H1 (cell line): ENCODE measurements at regions not wholly inside any gene's neighbourhood (a gene's known extent, or its start where the extent isn't known, plus 50 kb on each side); places are given as distances from the start of the nearest gene placed in this dataset.

Experiments
- CTCF ChIA-PET: fragments of 300-600 bp; sonication (Branson Sonifier 250); formaldehyde crosslinking; loops from one replicate; lab custom pipeline; 2021; ENCODE audit not compliant: partially characterized antibody; lab: Charles Lee
- POLR2A ChIA-PET: fragments of 300-600 bp; sonication (Branson Sonifier 250); formaldehyde crosslinking; loops from one replicate; lab custom pipeline; 2021; ENCODE audit warnings: inconsistent platforms; ENCODE audit not compliant: partially characterized antibody; lab: Charles Lee
- DNase-seq, 2 experiments: peaks; one replicate each; pipeline versions ENCODE4 v3.0.0 to v3.0.0-alpha.2; 2010 to 2022; ENCODE audit warnings: low spot score in 2 of 2, low read depth in 1 of 2, mixed read lengths in 1 of 2
- FAIRE-seq: peaks from 2 replicates; lab custom pipeline; 2011; peaks lifted over from hg19 to GRCh38; lab: Jason Lieb, UNC
- H2AFZ ChIP-seq: 2 replicates; pipeline ENCODE4 v1.8.1; 2012; ENCODE audit warnings: low read length, inconsistent platforms
- H2AK5ac ChIP-seq: 2 replicates; pipeline ENCODE4 v1.6.1; 2013; ENCODE audit warnings: low read depth, low read length
- H2BK120ac ChIP-seq: replicated peaks from 2 replicates; pipeline ENCODE3; 2013; ENCODE audit warnings: low read depth, low read length, inconsistent platforms
- H2BK12ac ChIP-seq: 2 replicates; pipeline ENCODE4 v1.6.1; 2013; ENCODE audit warnings: low read depth, low read length
- H2BK15ac ChIP-seq: 2 replicates; pipeline ENCODE4 v1.6.1; 2013; ENCODE audit warnings: low read length
- H2BK20ac ChIP-seq: 2 replicates; pipeline ENCODE4 v1.6.1; 2013; ENCODE audit warnings: low read length
- H2BK5ac ChIP-seq: 2 replicates; pipeline ENCODE4 v1.6.1; 2013; ENCODE audit warnings: low read depth, low read length
- H3K14ac ChIP-seq: 2 replicates; pipeline ENCODE4 v1.6.1; 2013; ENCODE audit warnings: inconsistent platforms; ENCODE audit not compliant: insufficient read length
- H3K18ac ChIP-seq: 2 replicates; pipeline ENCODE4 v1.6.1; 2013; ENCODE audit warnings: low read length; ENCODE audit errors: extremely low read depth
- H3K23ac ChIP-seq: 2 replicates; pipeline ENCODE4 v1.6.1; 2013; ENCODE audit warnings: inconsistent platforms; ENCODE audit not compliant: insufficient read length
- H3K23me2 ChIP-seq: 2 replicates; pipeline ENCODE4 v1.6.1; 2013; ENCODE audit warnings: low read depth, low read length
- H3K27ac ChIP-seq: 2 replicates; pipeline ENCODE4 v1.6.1; 2011; ENCODE audit warnings: low read depth, low read length, inconsistent platforms
- H3K27me3 ChIP-seq, 4 experiments: replicated peaks in 1 of 4; 1 replicate in 1 of 4; 2 replicates in 3 of 4; pipeline versions ENCODE4 v1.6.1 to v1.8.1; 2011 to 2013; ENCODE audit warnings: low read length in 3 of 4, mild to moderate bottlenecking in 3 of 4, inconsistent platforms in 2 of 4, mixed read lengths in 2 of 4, moderate library complexity in 1 of 4; ENCODE audit not compliant: control insufficient read depth in 3 of 4, insufficient read depth in 3 of 4; ENCODE audit errors: extremely low read depth in 1 of 4
- H3K36me3 ChIP-seq, 4 experiments: 2 replicates each; pipeline versions ENCODE4 v1.6.1 to v1.8.1; 2011 to 2013; ENCODE audit warnings: mild to moderate bottlenecking in 4 of 4, low read length in 3 of 4, moderate library complexity in 2 of 4, control low read depth in 1 of 4, inconsistent platforms in 1 of 4; ENCODE audit not compliant: insufficient read depth in 4 of 4, control insufficient read depth in 2 of 4
- H3K4ac ChIP-seq: replicated peaks from 2 replicates; pipeline ENCODE3; 2013; ENCODE audit warnings: low read length, low read depth, mixed read lengths, inconsistent platforms; ENCODE audit not compliant: insufficient read length
- H3K4me1 ChIP-seq, 4 experiments: replicated peaks in 1 of 4; 1 replicate in 1 of 4; 2 replicates in 3 of 4; pipeline versions ENCODE4 v1.6.1 to v1.8.1; 2011 to 2013; ENCODE audit warnings: low read length in 3 of 4, inconsistent platforms in 2 of 4, mixed read lengths in 1 of 4; ENCODE audit not compliant: insufficient read depth in 4 of 4, control insufficient read depth in 3 of 4
- H3K4me2 ChIP-seq, 2 experiments: 2 replicates each; pipeline versions ENCODE4 v1.6.1 to v1.8.1; 2011 to 2013; ENCODE audit warnings: low read depth in 2 of 2, low read length in 2 of 2, control low read depth in 1 of 2, inconsistent platforms in 1 of 2, mild to moderate bottlenecking in 1 of 2; ENCODE audit not compliant: insufficient read depth in 1 of 2
- H3K4me3 ChIP-seq, 4 experiments: fragments of 200-600, 300-600 bp in 1 of 4; sonication (generic), shearing (Covaris generic), sonication (Bioruptor Twin) in 1 of 4; 2 replicates each; pipeline versions ENCODE4 v1.5.1 to v1.8.1; 2011 to 2016; ENCODE audit warnings: low read length in 4 of 4, low read depth in 3 of 4, control low read depth in 2 of 4, inconsistent platforms in 2 of 4, mild to moderate bottlenecking in 2 of 4, mixed read lengths in 1 of 4, moderate library complexity in 1 of 4; ENCODE audit not compliant: insufficient read depth in 2 of 4; ENCODE audit errors: extremely low read depth in 1 of 4
- H3K56ac ChIP-seq: replicated peaks from 2 replicates; pipeline ENCODE3; 2013; ENCODE audit warnings: low read depth, mild to moderate bottlenecking, mixed read lengths, low read length, inconsistent platforms; ENCODE audit not compliant: insufficient read length
- H3K79me1 ChIP-seq: 2 replicates; pipeline ENCODE4 v1.6.1; 2013; ENCODE audit warnings: low read depth, low read length, control low read depth
- H3K79me2 ChIP-seq, 2 experiments: 2 replicates each; pipeline versions ENCODE4 v1.6.1 to v1.8.1; 2012 to 2013; ENCODE audit warnings: low read length in 2 of 2, mild to moderate bottlenecking in 2 of 2, inconsistent platforms in 1 of 2; ENCODE audit not compliant: insufficient read depth in 2 of 2, control insufficient read depth in 1 of 2
- H3K9ac ChIP-seq, 4 experiments: replicated peaks in 1 of 4; 1 replicate in 1 of 4; 2 replicates in 3 of 4; pipeline versions ENCODE4 v1.6.1 to v1.8.1; 2011 to 2013; ENCODE audit warnings: low read depth in 3 of 4, low read length in 3 of 4, control low read depth in 2 of 4, mild to moderate bottlenecking in 2 of 4, moderate library complexity in 2 of 4, inconsistent platforms in 1 of 4; ENCODE audit errors: extremely low read depth in 1 of 4
- H3K9me3 ChIP-seq, 2 experiments: 2 replicates each; pipeline versions ENCODE4 v1.6.1 to v1.8.1; 2012 to 2013; ENCODE audit warnings: mild to moderate bottlenecking in 2 of 2, moderate library complexity in 2 of 2, control low read depth in 1 of 2, inconsistent platforms in 1 of 2, low read depth in 1 of 2, low read length in 1 of 2, mixed read lengths in 1 of 2; ENCODE audit not compliant: insufficient read depth in 2 of 2
- H4K20me1 ChIP-seq, 2 experiments: replicated peaks in 1 of 2; 2 replicates each; pipeline versions ENCODE3 to v1.8.1; 2011 to 2013; ENCODE audit warnings: inconsistent platforms in 2 of 2, low read length in 2 of 2, mild to moderate bottlenecking in 1 of 2; ENCODE audit not compliant: insufficient read depth in 2 of 2, control insufficient read depth in 1 of 2
- H4K5ac ChIP-seq: 2 replicates; pipeline ENCODE4 v1.6.1; 2013; ENCODE audit warnings: low read length, low read depth, mixed read lengths, inconsistent platforms; ENCODE audit not compliant: insufficient read length
- H4K8ac ChIP-seq: 2 replicates; pipeline ENCODE4 v1.8.0; 2013; ENCODE audit warnings: mild to moderate bottlenecking, moderate library complexity, low read length, inconsistent platforms; ENCODE audit not compliant: insufficient read depth; ENCODE audit errors: extremely low read depth
- H4K91ac ChIP-seq: replicated peaks from 2 replicates; pipeline ENCODE3; 2013; ENCODE audit warnings: low read length, mixed read lengths, inconsistent platforms; ENCODE audit not compliant: insufficient read length
- ASH2L ChIP-seq: fragments of 200-600, 300-600 bp; sonication (generic); IDR thresholded peaks from one replicate; pipeline ENCODE4 v1.7.1; 2017; ENCODE audit warnings: low read length
- EGR1 ChIP-seq: IDR thresholded peaks from 2 replicates; pipeline ENCODE4 v1.6.1; 2011; ENCODE audit warnings: low read depth, low read length, borderline replicate concordance
- EZH2 ChIP-seq: fragments of 200-600 bp; sonication (generic); IDR thresholded peaks from 2 replicates; pipeline ENCODE4 v1.7.1; 2012; ENCODE audit warnings: low read depth, mild to moderate bottlenecking, moderate library complexity, low read length, inconsistent platforms; ENCODE audit not compliant: severe bottlenecking
- GABPA ChIP-seq: IDR thresholded peaks from 2 replicates; pipeline ENCODE4 v1.6.1; 2011; ENCODE audit warnings: mild to moderate bottlenecking, low read length, moderate library complexity, borderline replicate concordance; ENCODE audit not compliant: insufficient read depth
- JUN ChIP-seq: IDR thresholded peaks from 2 replicates; pipeline ENCODE4 v1.6.1; 2011; ENCODE audit warnings: low read depth, mild to moderate bottlenecking, improper control_type of control experiment, low read length
- MAFK ChIP-seq: IDR thresholded peaks from 2 replicates; pipeline ENCODE4 v1.6.1; 2012; ENCODE audit warnings: low read depth, mild to moderate bottlenecking, improper control_type of control experiment, low read length
- NANOG ChIP-seq: IDR thresholded peaks from 2 replicates; pipeline ENCODE4 v1.6.1; 2011; ENCODE audit warnings: low read length, low read depth, mild to moderate bottlenecking, inconsistent platforms; ENCODE audit not compliant: insufficient read depth, poor library complexity, severe bottlenecking
- RFX5 ChIP-seq: IDR thresholded peaks from 2 replicates; pipeline ENCODE4 v1.6.1; 2011; ENCODE audit warnings: low read depth, low read length, improper control_type of control experiment, borderline replicate concordance
- RNF2 ChIP-seq: fragments of 200-900, 300-1000 bp; sonication (generic); IDR thresholded peaks from 2 replicates; pipeline ENCODE4 v1.7.1; 2016; ENCODE audit warnings: borderline replicate concordance, low read depth, mild to moderate bottlenecking, antibody characterized with exemption, low read length; ENCODE audit not compliant: poor library complexity, severe bottlenecking; ENCODE audit errors: missing control alignments
- WGBS, 2 experiments: shearing (Covaris generic) in 1 of 2; methylation state at CpG; one replicate each; pipeline versions ENCODE4 v1.1.6 to v1.1.7; 2013 to 2015; ENCODE audit warnings: low lambda C conversion rate in 2 of 2, mixed read lengths in 2 of 2, inconsistent platforms in 1 of 2, low coverage in 1 of 2, missing lambda C conversion rate in 1 of 2; ENCODE audit not compliant: insufficient replicate concordance in 2 of 2, insufficient coverage in 1 of 2, insufficient read length in 1 of 2; ENCODE audit errors: extremely low coverage in 1 of 2, missing lambda C conversion rate in 1 of 2; 5-methylcytosine and 5-hydroxymethylcytosine counted together
- TF ChIP-seq, protein P1 (sequence below): IDR thresholded peaks from 2 replicates; pipeline ENCODE4 v1.6.1; 2011; ENCODE audit warnings: low read length, improper control_type of control experiment
- TF ChIP-seq, protein P2 (sequence below): IDR thresholded peaks from 2 replicates; pipeline ENCODE4 v1.6.1; 2012; ENCODE audit warnings: inconsistent platforms

GRCh38 chr16:61128545-61129323, 907.5 kb downstream of the CDH8 start:
- peak overlapping the region in 1 of 4 experiments; percentile 43; a peak in 1 of 8 replicates for H3K4me3 ChIP-seq
- no peak overlapping the region for H3K23ac ChIP-seq
- DNase-seq (no peak), FAIRE-seq (no peak)
- ChIA-PET CTCF (no interaction called here), POLR2A (no interaction called here)
- no peaks in the 10 kb centered on the region for H3K79me1 ChIP-seq
- no peak overlapping the region for H3K14ac ChIP-seq
- H4K91ac ChIP-seq, result no peak overlapping the region
- H3K4ac ChIP-seq, result no peak overlapping the region
- no peak overlapping the region for H2BK12ac ChIP-seq
- H3K23me2 ChIP-seq, result no peaks in the 10 kb centered on the region; the same call in 1 of the 2 replicates
- WGBS, 2 experiments, result 93% methylated on average over 32 of the region's 54 CpGs; no CpG with 5 or more reads in 1 of the 2 experiments
- H3K9me3 ChIP-seq, result peaks cover 0 to 8% of the 10 kb centered on the region in 2 experiments; a peak in 1 of 4 replicates
- no peak overlapping the region for H2BK15ac ChIP-seq
- no peak overlapping the region for H3K9ac ChIP-seq
- no peaks in the 10 kb centered on the region for H3K27me3 ChIP-seq
- H4K8ac ChIP-seq, result no peak overlapping the region
- H2BK5ac ChIP-seq, result no peak overlapping the region
- H3K56ac ChIP-seq, result no peak overlapping the region
- no peak overlapping the region for H3K18ac ChIP-seq
- no peaks in the 10 kb centered on the region for H3K36me3 ChIP-seq
- no peak overlapping the region for H2BK120ac ChIP-seq
- no peak overlapping the region for H2BK20ac ChIP-seq
- H2AK5ac ChIP-seq, result no peak overlapping the region
- no peak overlapping the region for H3K27ac ChIP-seq
- no peak overlapping the region for H4K5ac ChIP-seq
- H2AFZ ChIP-seq, result no peak overlapping the region
- peaks cover 0 to 5% (median 0%) of the 10 kb centered on the region in 4 experiments; a peak in 2 of 7 replicates for H3K4me1 ChIP-seq
- H3K4me2 ChIP-seq, result no peak overlapping the region
- no peaks in the 10 kb centered on the region for H4K20me1 ChIP-seq
- H3K79me2 ChIP-seq, result no peaks in the 10 kb centered on the region
- TF ChIP-seq JUN (no peak), EGR1 (no peak), RNF2 (no peak), MAFK (no peak), RFX5 (no peak), EZH2 (no peak), NANOG (no peak), ASH2L (no peak), GABPA (no peak)
- TF ChIP-seq, protein P1, sequence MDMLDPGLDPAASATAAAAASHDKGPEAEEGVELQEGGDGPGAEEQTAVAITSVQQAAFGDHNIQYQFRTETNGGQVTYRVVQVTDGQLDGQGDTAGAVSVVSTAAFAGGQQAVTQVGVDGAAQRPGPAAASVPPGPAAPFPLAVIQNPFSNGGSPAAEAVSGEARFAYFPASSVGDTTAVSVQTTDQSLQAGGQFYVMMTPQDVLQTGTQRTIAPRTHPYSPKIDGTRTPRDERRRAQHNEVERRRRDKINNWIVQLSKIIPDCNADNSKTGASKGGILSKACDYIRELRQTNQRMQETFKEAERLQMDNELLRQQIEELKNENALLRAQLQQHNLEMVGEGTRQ, result no peak
- TF ChIP-seq, protein P2, sequence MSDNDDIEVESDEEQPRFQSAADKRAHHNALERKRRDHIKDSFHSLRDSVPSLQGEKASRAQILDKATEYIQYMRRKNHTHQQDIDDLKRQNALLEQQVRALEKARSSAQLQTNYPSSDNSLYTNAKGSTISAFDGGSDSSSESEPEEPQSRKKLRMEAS, result no peak
